Fibroblast of pulmonary artery (primary cell): ENCODE measurements at regions not wholly inside any gene's neighbourhood (a gene's known extent, or its start where the extent isn't known, plus 50 kb on each side); places are given as distances from the start of the nearest gene placed in this dataset.

Experiments
- DNase-seq: peaks from one replicate; pipeline ENCODE4 v3.0.0-alpha.2; 2010; ENCODE audit warnings: low read depth
- H3K4me3 ChIP-seq: replicated peaks from 2 replicates; pipeline ENCODE4 v1.5.1; 2011; ENCODE audit warnings: low read depth, mild to moderate bottlenecking, control low read depth, low read length, moderate library complexity
- CTCF ChIP-seq: IDR thresholded peaks from 2 replicates; pipeline ENCODE4 v1.5.1; 2011; ENCODE audit warnings: mild to moderate bottlenecking, control low read depth, low read length, inconsistent platforms; ENCODE audit errors: missing control alignments

GRCh38 chr4:137981277-137981676 is 260.9 kb downstream of the SLC7A11 start:
- DNase-seq: peak; percentile 49
- peak; percentile 24 for TF ChIP-seq CTCF
- no peak overlapping the region for H3K4me3 ChIP-seq

GRCh38 chr4:137980641-137981040 is 261.5 kb downstream of the SLC7A11 start:
- no peak for DNase-seq
- no peak for TF ChIP-seq CTCF
- no peak overlapping the region for H3K4me3 ChIP-seq

- no peak for DNase-seq
- H3K4me3 ChIP-seq: no peak overlapping the region
- TF ChIP-seq CTCF: no peak
Measured at GRCh38 chr4:137979938-137980337, 262.2 kb downstream of the SLC7A11 start.

- DNase-seq: peak; percentile 74
- no peak overlapping the region for H3K4me3 ChIP-seq
Measured at GRCh38 chr4:137968956-137969678, 273.0 kb downstream of the SLC7A11 start.

GRCh38 chr4:137967480-137968190 is 274.5 kb downstream of the SLC7A11 start:
- no peak for TF ChIP-seq CTCF

More at GRCh38 chr4:137968956-137969678, 273.0 kb downstream of the SLC7A11 start:
- TF ChIP-seq CTCF: no peak

GRCh38 chr4:137966504-137966903 is 275.6 kb downstream of the SLC7A11 start:
- H3K4me3 ChIP-seq: no peak overlapping the region
- DNase-seq: no peak
- TF ChIP-seq CTCF: no peak

More at GRCh38 chr4:137967480-137968190, 274.5 kb downstream of the SLC7A11 start:
- no peak for DNase-seq
- H3K4me3 ChIP-seq: no peak overlapping the region
